ENCODE measurements at regions not wholly inside any gene's neighbourhood (a gene's known extent, or its start where the extent isn't known, plus 50 kb on each side); places are given as distances from the start of the nearest gene placed in this dataset.

- no peaks in the 10 kb centered on the region for H3K4me1 Mint-ChIP-seq
Observed at GRCh38 chr5:4883360-4883759, 256.8 kb upstream of the ADAMTS16 start.

GRCh38 chr5:4893063-4893744, 246.9 kb upstream of the ADAMTS16 start:
- ATAC-seq: no peak
- POLR2A ChIA-PET: no interaction called here
- CTCF ChIA-PET: no interaction called here

More at GRCh38 chr5:4883360-4883759, 256.8 kb upstream of the ADAMTS16 start:
- Mint-ChIP-seq H3K4me3 (no peak overlapping the region), H3K9me3 (ENCODE audit: low read depth) (no peaks in the 10 kb centered on the region), H3K27ac (no peak overlapping the region), H3K36me3 (ENCODE audit: low read depth) (no peaks in the 10 kb centered on the region), H3K27me3 (no peaks in the 10 kb centered on the region)
- ATAC-seq (no peak), DNase-seq (no peak)
- CTCF ChIA-PET: no interaction called here
- POLR2A ChIA-PET: no interaction called here
- intact Hi-C loops (cut with DNase I, micrococcal nuclease): no loop called here

GRCh38 chr5:4896328-4896727, 243.8 kb upstream of the ADAMTS16 start:
- Mint-ChIP-seq H3K27ac (no peak overlapping the region), H3K4me3 (no peak overlapping the region), H3K9me3 (ENCODE audit: low read depth) (peaks cover 4% of the 10 kb centered on the region), H3K36me3 (ENCODE audit: low read depth) (no peaks in the 10 kb centered on the region), H3K27me3 (no peaks in the 10 kb centered on the region), H3K4me1 (no peaks in the 10 kb centered on the region)
- intact Hi-C loops (cut with DNase I, micrococcal nuclease): no loop called here
- ATAC-seq: no peak
- ChIA-PET CTCF (no interaction called here), POLR2A (no interaction called here)
- DNase-seq: no peak

More at GRCh38 chr5:4893063-4893744, 246.9 kb upstream of the ADAMTS16 start:
- Mint-ChIP-seq H3K4me3 (no peak overlapping the region), H3K4me1 (no peaks in the 10 kb centered on the region), H3K9me3 (ENCODE audit: low read depth) (peaks cover 4% of the 10 kb centered on the region), H3K27ac (no peak overlapping the region), H3K36me3 (ENCODE audit: low read depth) (no peaks in the 10 kb centered on the region), H3K27me3 (no peaks in the 10 kb centered on the region)
- no peak for DNase-seq
- intact Hi-C loops (cut with DNase I, micrococcal nuclease): no loop called here

- no peak for DNase-seq
- H3K4me3 Mint-ChIP-seq: no peak overlapping the region
- POLR2A ChIA-PET: no interaction called here
- no peaks in the 10 kb centered on the region for H3K36me3 Mint-ChIP-seq (ENCODE audit: low read depth)
- no peaks in the 10 kb centered on the region for H3K27me3 Mint-ChIP-seq
- ATAC-seq: no peak
- no peak overlapping the region for H3K27ac Mint-ChIP-seq
- H3K4me1 Mint-ChIP-seq: no peaks in the 10 kb centered on the region
- H3K9me3 Mint-ChIP-seq (ENCODE audit: low read depth): no peaks in the 10 kb centered on the region
- intact Hi-C loops (cut with DNase I, micrococcal nuclease): no loop called here
- CTCF ChIA-PET: interaction anchor here (0.6 to 1.0 kb wide), 2 partner anchors 18 to 52 kb away, joined by 3 to 4 read pairs; no protein-coding TSS in a partner anchor
Observed at GRCh38 chr5:4901305-4901811, 238.8 kb upstream of the ADAMTS16 start.

- H3K27ac Mint-ChIP-seq: no peak overlapping the region
- DNase-seq (no peak), ATAC-seq (no peak)
- no peaks in the 10 kb centered on the region for H3K4me1 Mint-ChIP-seq
- no peaks in the 10 kb centered on the region for H3K9me3 Mint-ChIP-seq (ENCODE audit: low read depth)
- H3K4me3 Mint-ChIP-seq: no peak overlapping the region
- no peaks in the 10 kb centered on the region for H3K36me3 Mint-ChIP-seq (ENCODE audit: low read depth)
- POLR2A ChIA-PET: no interaction called here
- intact Hi-C loops (cut with DNase I, micrococcal nuclease): no loop called here
- CTCF ChIA-PET: no interaction called here
- no peaks in the 10 kb centered on the region for H3K27me3 Mint-ChIP-seq
Observed at GRCh38 chr5:4901924-4902323, 238.2 kb upstream of the ADAMTS16 start.

GRCh38 chr5:4905674-4906520, 234.2 kb upstream of the ADAMTS16 start:
- POLR2A ChIA-PET: no interaction called here
- Mint-ChIP-seq H3K36me3 (ENCODE audit: low read depth) (no peaks in the 10 kb centered on the region), H3K27me3 (no peaks in the 10 kb centered on the region), H3K4me3 (no peak overlapping the region), H3K4me1 (no peaks in the 10 kb centered on the region), H3K9me3 (ENCODE audit: low read depth) (no peaks in the 10 kb centered on the region), H3K27ac (no peak overlapping the region)
- intact Hi-C loops (cut with DNase I, micrococcal nuclease): no loop called here
- CTCF ChIA-PET: no interaction called here
- no peak for DNase-seq
- no peak for ATAC-seq

GRCh38 chr5:4906786-4907185, 233.3 kb upstream of the ADAMTS16 start:
- Mint-ChIP-seq H3K4me3 (no peak overlapping the region), H3K27ac (no peak overlapping the region), H3K27me3 (no peaks in the 10 kb centered on the region), H3K9me3 (ENCODE audit: low read depth) (no peaks in the 10 kb centered on the region), H3K4me1 (no peaks in the 10 kb centered on the region), H3K36me3 (ENCODE audit: low read depth) (no peaks in the 10 kb centered on the region)
- POLR2A ChIA-PET: no interaction called here
- ATAC-seq (no peak), DNase-seq (no peak)
- CTCF ChIA-PET: no interaction called here
- intact Hi-C loops (cut with DNase I, micrococcal nuclease): no loop called here

- H3K4me3 Mint-ChIP-seq: no peak overlapping the region
- no peak for ATAC-seq
- CTCF ChIA-PET: no interaction called here
- no peaks in the 10 kb centered on the region for H3K9me3 Mint-ChIP-seq (ENCODE audit: low read depth)
- POLR2A ChIA-PET: no interaction called here
- no peaks in the 10 kb centered on the region for H3K4me1 Mint-ChIP-seq
- DNase-seq: no peak
- no peaks in the 10 kb centered on the region for H3K36me3 Mint-ChIP-seq (ENCODE audit: low read depth)
- no peak overlapping the region for H3K27ac Mint-ChIP-seq
- no peaks in the 10 kb centered on the region for H3K27me3 Mint-ChIP-seq
- intact Hi-C loops (cut with DNase I, micrococcal nuclease): no loop called here
Observed at GRCh38 chr5:4907571-4907970, 232.6 kb upstream of the ADAMTS16 start.

GRCh38 chr5:4909086-4909485, 231.0 kb upstream of the ADAMTS16 start:
- Mint-ChIP-seq H3K27me3 (no peaks in the 10 kb centered on the region), H3K4me3 (no peak overlapping the region), H3K9me3 (ENCODE audit: low read depth) (no peaks in the 10 kb centered on the region), H3K4me1 (no peaks in the 10 kb centered on the region), H3K27ac (no peak overlapping the region), H3K36me3 (ENCODE audit: low read depth) (no peaks in the 10 kb centered on the region)
- CTCF ChIA-PET: no interaction called here
- POLR2A ChIA-PET: no interaction called here
- DNase-seq (no peak), ATAC-seq (no peak)
- intact Hi-C loops (cut with DNase I, micrococcal nuclease): no loop called here

- intact Hi-C loops (cut with DNase I, micrococcal nuclease): no loop called here
- Mint-ChIP-seq H3K27ac (no peak overlapping the region), H3K4me1 (no peaks in the 10 kb centered on the region), H3K27me3 (no peaks in the 10 kb centered on the region), H3K4me3 (no peak overlapping the region), H3K36me3 (ENCODE audit: low read depth) (no peaks in the 10 kb centered on the region), H3K9me3 (ENCODE audit: low read depth) (no peaks in the 10 kb centered on the region)
- ChIA-PET CTCF (no interaction called here), POLR2A (no interaction called here)
- DNase-seq (no peak), ATAC-seq (no peak)
Observed at GRCh38 chr5:4911646-4912403, 228.3 kb upstream of the ADAMTS16 start.

- no peak for ATAC-seq
- Mint-ChIP-seq H3K4me1 (no peaks in the 10 kb centered on the region), H3K4me3 (no peak overlapping the region), H3K9me3 (ENCODE audit: low read depth) (no peaks in the 10 kb centered on the region), H3K27ac (no peak overlapping the region), H3K27me3 (no peaks in the 10 kb centered on the region), H3K36me3 (ENCODE audit: low read depth) (no peaks in the 10 kb centered on the region)
- ChIA-PET POLR2A (no interaction called here), CTCF (no interaction called here)
- DNase-seq: no peak
- intact Hi-C loops (cut with DNase I, micrococcal nuclease): no loop called here
Observed at GRCh38 chr5:4921929-4922328, 218.2 kb upstream of the ADAMTS16 start.

- intact Hi-C loops (cut with DNase I, micrococcal nuclease): no loop called here
- ChIA-PET CTCF (no interaction called here), POLR2A (no interaction called here)
- DNase-seq: no peak
- H3K4me3 Mint-ChIP-seq: no peak overlapping the region
- H3K27ac Mint-ChIP-seq: no peak overlapping the region
- H3K4me1 Mint-ChIP-seq: no peaks in the 10 kb centered on the region
- no peaks in the 10 kb centered on the region for H3K27me3 Mint-ChIP-seq
- no peaks in the 10 kb centered on the region for H3K9me3 Mint-ChIP-seq (ENCODE audit: low read depth)
- ATAC-seq: no peak
- no peaks in the 10 kb centered on the region for H3K36me3 Mint-ChIP-seq (ENCODE audit: low read depth)
Observed at GRCh38 chr5:4924577-4924976, 215.6 kb upstream of the ADAMTS16 start.

Measured in activated CD4-positive, alpha-beta T cell treated with anti-CD3 and anti-CD28 coated beads for 36 hours (primary cell).